ENCODE measurements at regions not wholly inside any gene's neighbourhood (a gene's known extent, or its start where the extent isn't known, plus 50 kb on each side); places are given as distances from the start of the nearest gene placed in this dataset.

GRCh38 chr11:28976012-28976800 is 868.0 kb downstream of the METTL15 start:
- ChIA-PET POLR2A (no interaction called here), CTCF (no interaction called here)
- DNase-seq (ENCODE audit: extremely low spot score), result no peak
- TF ChIP-seq TARDBP (IDR thresholded peaks at IDR 0.05) (no peak), NFRKB (IDR thresholded peaks at IDR 0.05) (no peak), LEF1 (IDR thresholded peaks at IDR 0.05; ENCODE audit: borderline replicate concordance) (no peak), PKNOX1 (IDR thresholded peaks at IDR 0.05) (no peak), HDGF (IDR thresholded peaks at IDR 0.05; ENCODE audit: borderline replicate concordance) (no peak), ELF4 (IDR thresholded peaks at IDR 0.05) (no peak)

GRCh38 chr11:28969832-28970231 is 861.6 kb downstream of the METTL15 start:
- POLR2A ChIA-PET, result no interaction called here
- CTCF ChIA-PET, result no interaction called here
- TF ChIP-seq FOXA1 (IDR thresholded peaks at IDR 0.05) (no peak), NFRKB (IDR thresholded peaks at IDR 0.05) (no peak), HDGF (IDR thresholded peaks at IDR 0.05; ENCODE audit: borderline replicate concordance) (no peak), FOXK2 (IDR thresholded peaks at IDR 0.05) (no peak), L3MBTL2 (conservative IDR thresholded peaks at IDR 0.05) (no peak), LEF1 (IDR thresholded peaks at IDR 0.05; ENCODE audit: borderline replicate concordance) (no peak), ELF4 (IDR thresholded peaks at IDR 0.05) (no peak), TARDBP (IDR thresholded peaks at IDR 0.05) (no peak), ARNT (IDR thresholded peaks at IDR 0.05) (no peak), PKNOX1 (IDR thresholded peaks at IDR 0.05) (no peak), SUZ12 (IDR thresholded peaks at IDR 0.05) (no peak), ZNF384 (IDR thresholded peaks at IDR 0.05) (no peak), FOXM1 (IDR thresholded peaks at IDR 0.05; ENCODE audit: borderline replicate concordance) (no peak), SP1 (IDR thresholded peaks at IDR 0.05) (no peak), CTBP1 (IDR thresholded peaks at IDR 0.05; ENCODE audit: borderline replicate concordance) (no peak), BHLHE40 (IDR thresholded peaks at IDR 0.05; ENCODE audit: borderline replicate concordance) (no peak)
- DNase-seq (ENCODE audit: extremely low spot score), result no peak

GRCh38 chr11:28966951-28967350 is 858.8 kb downstream of the METTL15 start:
- ChIA-PET POLR2A (no interaction called here), CTCF (no interaction called here)
- TF ChIP-seq LEF1 (IDR thresholded peaks at IDR 0.05; ENCODE audit: borderline replicate concordance) (no peak), ELF4 (IDR thresholded peaks at IDR 0.05) (no peak), CTBP1 (IDR thresholded peaks at IDR 0.05; ENCODE audit: borderline replicate concordance) (no peak), FOXM1 (IDR thresholded peaks at IDR 0.05; ENCODE audit: borderline replicate concordance) (no peak), ARNT (IDR thresholded peaks at IDR 0.05) (no peak), SP1 (IDR thresholded peaks at IDR 0.05) (no peak), ZNF384 (IDR thresholded peaks at IDR 0.05) (no peak), SUZ12 (IDR thresholded peaks at IDR 0.05) (no peak), TARDBP (IDR thresholded peaks at IDR 0.05) (no peak)
- DNase-seq (ENCODE audit: extremely low spot score), result no peak

GRCh38 chr11:28965819-28966218 is 857.6 kb downstream of the METTL15 start:
- ChIA-PET POLR2A (no interaction called here), CTCF (no interaction called here)
- no peak for DNase-seq (ENCODE audit: extremely low spot score)
- no peak for TF ChIP-seq ARNT (IDR thresholded peaks at IDR 0.05)
- TF ChIP-seq L3MBTL2 (conservative IDR thresholded peaks at IDR 0.05), result no peak
- TF ChIP-seq LEF1 (IDR thresholded peaks at IDR 0.05; ENCODE audit: borderline replicate concordance), result no peak
- TF ChIP-seq CTBP1 (IDR thresholded peaks at IDR 0.05; ENCODE audit: borderline replicate concordance), result no peak
- TF ChIP-seq ZNF384 (IDR thresholded peaks at IDR 0.05), result no peak
- no peak for TF ChIP-seq TARDBP (IDR thresholded peaks at IDR 0.05)
- TF ChIP-seq ELF4 (IDR thresholded peaks at IDR 0.05), result no peak
- no peak for TF ChIP-seq SUZ12 (IDR thresholded peaks at IDR 0.05)
- no peak for TF ChIP-seq FOXK2 (IDR thresholded peaks at IDR 0.05)
- no peak for TF ChIP-seq PKNOX1 (IDR thresholded peaks at IDR 0.05)
- no peak for TF ChIP-seq BHLHE40 (IDR thresholded peaks at IDR 0.05; ENCODE audit: borderline replicate concordance)
- no peak for TF ChIP-seq HDGF (IDR thresholded peaks at IDR 0.05; ENCODE audit: borderline replicate concordance)
- TF ChIP-seq FOXA1 (IDR thresholded peaks at IDR 0.05), result no peak
- no peak for TF ChIP-seq FOXM1 (IDR thresholded peaks at IDR 0.05; ENCODE audit: borderline replicate concordance)
- TF ChIP-seq SP1 (IDR thresholded peaks at IDR 0.05), result no peak

GRCh38 chr11:28964811-28965210 is 856.6 kb downstream of the METTL15 start:
- POLR2A ChIA-PET, result no interaction called here
- CTCF ChIA-PET, result no interaction called here
- TF ChIP-seq ELF4 (IDR thresholded peaks at IDR 0.05) (no peak), PKNOX1 (IDR thresholded peaks at IDR 0.05) (no peak), HDGF (IDR thresholded peaks at IDR 0.05; ENCODE audit: borderline replicate concordance) (no peak), SUZ12 (IDR thresholded peaks at IDR 0.05) (no peak), TARDBP (IDR thresholded peaks at IDR 0.05) (no peak)
- no peak for DNase-seq (ENCODE audit: extremely low spot score)

- POLR2A ChIA-PET, result no interaction called here
- TF ChIP-seq L3MBTL2 (conservative IDR thresholded peaks at IDR 0.05) (no peak), SP1 (IDR thresholded peaks at IDR 0.05) (no peak)
- CTCF ChIA-PET, result no interaction called here
- no peak for DNase-seq (ENCODE audit: extremely low spot score)
Observed at GRCh38 chr11:28963187-28963586, 855.0 kb downstream of the METTL15 start.
